ENCODE measurements at regions not wholly inside any gene's neighbourhood (a gene's known extent, or its start where the extent isn't known, plus 50 kb on each side); places are given as distances from the start of the nearest gene placed in this dataset.
A peak's percentile ranks its signal among the peaks of the same experiment; 100 is the strongest.

DNA sequence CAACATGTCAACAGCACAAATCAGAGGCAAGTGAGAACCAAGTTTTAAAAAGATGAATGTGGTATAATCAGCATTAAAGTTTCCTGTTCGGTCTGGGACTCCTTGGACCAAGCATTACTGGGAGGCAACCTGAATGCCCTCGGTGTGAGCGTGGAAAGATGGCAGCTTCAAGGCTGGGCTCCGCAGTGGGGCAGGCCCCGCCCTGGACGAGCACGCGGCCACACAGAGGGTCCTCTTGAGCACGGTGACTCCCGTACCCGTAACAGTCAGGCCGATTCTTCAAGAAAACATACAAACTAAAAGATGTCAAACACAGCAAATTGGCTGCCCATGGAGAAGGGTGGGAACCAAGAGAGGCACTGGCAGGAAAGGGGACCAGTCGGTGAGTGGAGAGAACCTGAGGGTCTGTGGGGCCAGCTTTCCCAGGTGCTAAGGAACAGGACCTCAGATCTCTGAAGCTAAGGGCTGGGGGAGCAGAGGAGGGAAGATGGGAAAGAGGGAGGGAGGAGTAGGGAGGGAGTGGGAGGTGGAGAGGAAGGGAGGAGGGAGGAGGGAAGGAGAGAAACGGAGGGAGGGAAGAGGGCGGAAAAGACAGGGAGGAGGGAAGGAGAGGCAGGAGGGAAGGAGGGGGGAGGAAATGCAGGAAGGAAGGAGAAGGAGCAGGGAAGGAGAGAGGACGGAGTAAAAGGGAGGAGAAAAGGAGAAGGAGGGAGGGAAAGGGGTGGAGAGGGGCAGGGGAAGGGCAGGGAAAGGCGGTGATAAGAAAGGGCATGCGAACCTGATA lies 71.2 kb upstream of the FAM20C start:
- peak overlapping the region; percentile 37; the same call in 1 of the 2 replicates for H3K4me3 ChIP-seq
- peaks cover 13% of the 10 kb centered on the region; the same call in 1 of the 2 replicates for H3F3A ChIP-seq (replicated peaks; ENCODE audit: low read depth)
- TF ChIP-seq, protein P1, sequence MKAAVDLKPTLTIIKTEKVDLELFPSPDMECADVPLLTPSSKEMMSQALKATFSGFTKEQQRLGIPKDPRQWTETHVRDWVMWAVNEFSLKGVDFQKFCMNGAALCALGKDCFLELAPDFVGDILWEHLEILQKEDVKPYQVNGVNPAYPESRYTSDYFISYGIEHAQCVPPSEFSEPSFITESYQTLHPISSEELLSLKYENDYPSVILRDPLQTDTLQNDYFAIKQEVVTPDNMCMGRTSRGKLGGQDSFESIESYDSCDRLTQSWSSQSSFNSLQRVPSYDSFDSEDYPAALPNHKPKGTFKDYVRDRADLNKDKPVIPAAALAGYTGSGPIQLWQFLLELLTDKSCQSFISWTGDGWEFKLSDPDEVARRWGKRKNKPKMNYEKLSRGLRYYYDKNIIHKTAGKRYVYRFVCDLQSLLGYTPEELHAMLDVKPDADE (IDR thresholded peaks at IDR 0.05), result no peak
- TF ChIP-seq, protein P2, sequence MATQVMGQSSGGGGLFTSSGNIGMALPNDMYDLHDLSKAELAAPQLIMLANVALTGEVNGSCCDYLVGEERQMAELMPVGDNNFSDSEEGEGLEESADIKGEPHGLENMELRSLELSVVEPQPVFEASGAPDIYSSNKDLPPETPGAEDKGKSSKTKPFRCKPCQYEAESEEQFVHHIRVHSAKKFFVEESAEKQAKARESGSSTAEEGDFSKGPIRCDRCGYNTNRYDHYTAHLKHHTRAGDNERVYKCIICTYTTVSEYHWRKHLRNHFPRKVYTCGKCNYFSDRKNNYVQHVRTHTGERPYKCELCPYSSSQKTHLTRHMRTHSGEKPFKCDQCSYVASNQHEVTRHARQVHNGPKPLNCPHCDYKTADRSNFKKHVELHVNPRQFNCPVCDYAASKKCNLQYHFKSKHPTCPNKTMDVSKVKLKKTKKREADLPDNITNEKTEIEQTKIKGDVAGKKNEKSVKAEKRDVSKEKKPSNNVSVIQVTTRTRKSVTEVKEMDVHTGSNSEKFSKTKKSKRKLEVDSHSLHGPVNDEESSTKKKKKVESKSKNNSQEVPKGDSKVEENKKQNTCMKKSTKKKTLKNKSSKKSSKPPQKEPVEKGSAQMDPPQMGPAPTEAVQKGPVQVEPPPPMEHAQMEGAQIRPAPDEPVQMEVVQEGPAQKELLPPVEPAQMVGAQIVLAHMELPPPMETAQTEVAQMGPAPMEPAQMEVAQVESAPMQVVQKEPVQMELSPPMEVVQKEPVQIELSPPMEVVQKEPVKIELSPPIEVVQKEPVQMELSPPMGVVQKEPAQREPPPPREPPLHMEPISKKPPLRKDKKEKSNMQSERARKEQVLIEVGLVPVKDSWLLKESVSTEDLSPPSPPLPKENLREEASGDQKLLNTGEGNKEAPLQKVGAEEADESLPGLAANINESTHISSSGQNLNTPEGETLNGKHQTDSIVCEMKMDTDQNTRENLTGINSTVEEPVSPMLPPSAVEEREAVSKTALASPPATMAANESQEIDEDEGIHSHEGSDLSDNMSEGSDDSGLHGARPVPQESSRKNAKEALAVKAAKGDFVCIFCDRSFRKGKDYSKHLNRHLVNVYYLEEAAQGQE (IDR thresholded peaks at IDR 0.05; ENCODE audit: unreplicated experiment), result no peak
- TF ChIP-seq ZNF331 (CRISPR knock-in tag; IDR thresholded peaks at IDR 0.05; ENCODE audit: low read depth) (no peak), JUNB (IDR thresholded peaks at IDR 0.05; ENCODE audit: unreplicated experiment) (no peak), STAT1 (IDR thresholded peaks at IDR 0.05; ENCODE audit: unreplicated experiment) (no peak), NANOG (IDR thresholded peaks at IDR 0.05; ENCODE audit: borderline replicate concordance) (no peak), EZH2phosphoT487 (IDR thresholded peaks at IDR 0.05; ENCODE audit: unreplicated experiment) (no peak)
- TF ChIP-seq, protein P3, sequence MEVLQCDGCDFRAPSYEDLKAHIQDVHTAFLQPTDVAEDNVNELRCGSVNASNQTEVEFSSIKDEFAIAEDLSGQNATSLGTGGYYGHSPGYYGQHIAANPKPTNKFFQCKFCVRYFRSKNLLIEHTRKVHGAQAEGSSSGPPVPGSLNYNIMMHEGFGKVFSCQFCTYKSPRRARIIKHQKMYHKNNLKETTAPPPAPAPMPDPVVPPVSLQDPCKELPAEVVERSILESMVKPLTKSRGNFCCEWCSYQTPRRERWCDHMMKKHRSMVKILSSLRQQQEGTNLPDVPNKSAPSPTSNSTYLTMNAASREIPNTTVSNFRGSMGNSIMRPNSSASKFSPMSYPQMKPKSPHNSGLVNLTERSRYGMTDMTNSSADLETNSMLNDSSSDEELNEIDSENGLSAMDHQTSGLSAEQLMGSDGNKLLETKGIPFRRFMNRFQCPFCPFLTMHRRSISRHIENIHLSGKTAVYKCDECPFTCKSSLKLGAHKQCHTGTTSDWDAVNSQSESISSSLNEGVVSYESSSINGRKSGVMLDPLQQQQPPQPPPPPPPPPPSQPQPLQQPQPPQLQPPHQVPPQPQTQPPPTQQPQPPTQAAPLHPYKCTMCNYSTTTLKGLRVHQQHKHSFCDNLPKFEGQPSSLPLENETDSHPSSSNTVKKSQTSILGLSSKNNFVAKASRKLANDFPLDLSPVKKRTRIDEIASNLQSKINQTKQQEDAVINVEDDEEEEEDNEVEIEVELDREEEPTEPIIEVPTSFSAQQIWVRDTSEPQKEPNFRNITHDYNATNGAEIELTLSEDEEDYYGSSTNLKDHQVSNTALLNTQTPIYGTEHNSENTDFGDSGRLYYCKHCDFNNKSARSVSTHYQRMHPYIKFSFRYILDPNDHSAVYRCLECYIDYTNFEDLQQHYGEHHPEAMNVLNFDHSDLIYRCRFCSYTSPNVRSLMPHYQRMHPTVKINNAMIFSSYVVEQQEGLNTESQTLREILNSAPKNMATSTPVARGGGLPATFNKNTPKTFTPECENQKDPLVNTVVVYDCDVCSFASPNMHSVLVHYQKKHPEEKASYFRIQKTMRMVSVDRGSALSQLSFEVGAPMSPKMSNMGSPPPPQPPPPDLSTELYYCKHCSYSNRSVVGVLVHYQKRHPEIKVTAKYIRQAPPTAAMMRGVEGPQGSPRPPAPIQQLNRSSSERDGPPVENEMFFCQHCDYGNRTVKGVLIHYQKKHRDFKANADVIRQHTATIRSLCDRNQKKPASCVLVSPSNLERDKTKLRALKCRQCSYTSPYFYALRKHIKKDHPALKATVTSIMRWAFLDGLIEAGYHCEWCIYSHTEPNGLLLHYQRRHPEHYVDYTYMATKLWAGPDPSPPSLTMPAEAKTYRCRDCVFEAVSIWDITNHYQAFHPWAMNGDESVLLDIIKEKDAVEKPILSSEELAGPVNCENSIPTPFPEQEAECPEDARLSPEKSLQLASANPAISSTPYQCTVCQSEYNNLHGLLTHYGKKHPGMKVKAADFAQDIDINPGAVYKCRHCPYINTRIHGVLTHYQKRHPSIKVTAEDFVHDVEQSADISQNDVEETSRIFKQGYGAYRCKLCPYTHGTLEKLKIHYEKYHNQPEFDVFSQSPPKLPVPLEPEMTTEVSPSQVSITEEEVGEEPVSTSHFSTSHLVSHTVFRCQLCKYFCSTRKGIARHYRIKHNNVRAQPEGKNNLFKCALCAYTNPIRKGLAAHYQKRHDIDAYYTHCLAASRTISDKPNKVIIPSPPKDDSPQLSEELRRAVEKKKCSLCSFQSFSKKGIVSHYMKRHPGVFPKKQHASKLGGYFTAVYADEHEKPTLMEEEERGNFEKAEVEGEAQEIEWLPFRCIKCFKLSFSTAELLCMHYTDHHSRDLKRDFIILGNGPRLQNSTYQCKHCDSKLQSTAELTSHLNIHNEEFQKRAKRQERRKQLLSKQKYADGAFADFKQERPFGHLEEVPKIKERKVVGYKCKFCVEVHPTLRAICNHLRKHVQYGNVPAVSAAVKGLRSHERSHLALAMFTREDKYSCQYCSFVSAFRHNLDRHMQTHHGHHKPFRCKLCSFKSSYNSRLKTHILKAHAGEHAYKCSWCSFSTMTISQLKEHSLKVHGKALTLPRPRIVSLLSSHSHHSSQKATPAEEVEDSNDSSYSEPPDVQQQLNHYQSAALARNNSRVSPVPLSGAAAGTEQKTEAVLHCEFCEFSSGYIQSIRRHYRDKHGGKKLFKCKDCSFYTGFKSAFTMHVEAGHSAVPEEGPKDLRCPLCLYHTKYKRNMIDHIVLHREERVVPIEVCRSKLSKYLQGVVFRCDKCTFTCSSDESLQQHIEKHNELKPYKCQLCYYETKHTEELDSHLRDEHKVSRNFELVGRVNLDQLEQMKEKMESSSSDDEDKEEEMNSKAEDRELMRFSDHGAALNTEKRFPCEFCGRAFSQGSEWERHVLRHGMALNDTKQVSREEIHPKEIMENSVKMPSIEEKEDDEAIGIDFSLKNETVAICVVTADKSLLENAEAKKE (CRISPR knock-in tag; IDR thresholded peaks at IDR 0.05), result no peak
- TF ChIP-seq, protein P4, sequence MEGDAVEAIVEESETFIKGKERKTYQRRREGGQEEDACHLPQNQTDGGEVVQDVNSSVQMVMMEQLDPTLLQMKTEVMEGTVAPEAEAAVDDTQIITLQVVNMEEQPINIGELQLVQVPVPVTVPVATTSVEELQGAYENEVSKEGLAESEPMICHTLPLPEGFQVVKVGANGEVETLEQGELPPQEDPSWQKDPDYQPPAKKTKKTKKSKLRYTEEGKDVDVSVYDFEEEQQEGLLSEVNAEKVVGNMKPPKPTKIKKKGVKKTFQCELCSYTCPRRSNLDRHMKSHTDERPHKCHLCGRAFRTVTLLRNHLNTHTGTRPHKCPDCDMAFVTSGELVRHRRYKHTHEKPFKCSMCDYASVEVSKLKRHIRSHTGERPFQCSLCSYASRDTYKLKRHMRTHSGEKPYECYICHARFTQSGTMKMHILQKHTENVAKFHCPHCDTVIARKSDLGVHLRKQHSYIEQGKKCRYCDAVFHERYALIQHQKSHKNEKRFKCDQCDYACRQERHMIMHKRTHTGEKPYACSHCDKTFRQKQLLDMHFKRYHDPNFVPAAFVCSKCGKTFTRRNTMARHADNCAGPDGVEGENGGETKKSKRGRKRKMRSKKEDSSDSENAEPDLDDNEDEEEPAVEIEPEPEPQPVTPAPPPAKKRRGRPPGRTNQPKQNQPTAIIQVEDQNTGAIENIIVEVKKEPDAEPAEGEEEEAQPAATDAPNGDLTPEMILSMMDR (conservative IDR thresholded peaks at IDR 0.05; ENCODE audit: low read depth in 2 of 2), result no peak
- H3K27me3 ChIP-seq (ENCODE audit: insufficient read depth), result no peaks in the 10 kb centered on the region; the same call in 1 of the 2 replicates
- peaks cover 48% of the 10 kb centered on the region for H3K4me1 Mint-ChIP-seq
- H3K4me3 Mint-ChIP-seq, result peak overlapping the region; percentile 34
- no peaks in the 10 kb centered on the region; the same call in 2 of the 3 replicates for H3K9me3 Mint-ChIP-seq
- H3K4me2 ChIP-seq, result peak overlapping the region; percentile 66
- H3K27ac ChIP-seq (ENCODE audit: low read depth), result 0 out of 2 replicates have a peak overlapping the region, but pooled peaks have one; percentile 37
- no peaks in the 10 kb centered on the region for H3K9me2 ChIP-seq (ENCODE audit: insufficient read depth)
- peak overlapping the region; percentile 91 for H2AFZ ChIP-seq
- peak; percentile 14 for ATAC-seq
- H4K20me1 ChIP-seq (replicated peaks; ENCODE audit: insufficient read depth), result no peaks in the 10 kb centered on the region
- peaks cover 21% of the 10 kb centered on the region for H3K27me3 Mint-ChIP-seq (ENCODE audit: insufficient read depth, low read depth, poor library complexity)
- H3K27ac Mint-ChIP-seq, result no peak overlapping the region; the same call in 1 of the 2 replicates
- peaks cover 38% of the 10 kb centered on the region for H3K4me1 ChIP-seq (ENCODE audit: insufficient read depth)
- no peaks in the 10 kb centered on the region; the same call in 1 of the 3 replicates for H3K36me3 Mint-ChIP-seq (ENCODE audit: low read depth)
- H3K79me2 ChIP-seq (replicated peaks; ENCODE audit: insufficient read depth), result no peaks in the 10 kb centered on the region
- DNase-seq (ENCODE audit: low spot score), result peak; percentile 74
- no peaks in the 10 kb centered on the region for H3K36me3 ChIP-seq (ENCODE audit: insufficient read depth)

All from GM23338 (cell line).